GM13976 (cell line): ENCODE measurements at regions not wholly inside any gene's neighbourhood (a gene's known extent, or its start where the extent isn't known, plus 50 kb on each side); places are given as distances from the start of the nearest gene placed in this dataset.

Experiments
- DNase-seq: peaks from one replicate; pipeline ENCODE4 v3.0.0; 2012; ENCODE audit warnings: low spot score
- CTCF ChIP-seq: IDR thresholded peaks from 2 replicates; pipeline ENCODE4 v1.5.1; 2012; ENCODE audit warnings: borderline replicate concordance, mild to moderate bottlenecking; ENCODE audit not compliant: insufficient read depth; ENCODE audit errors: extremely low read depth, missing control alignments, control extremely low read depth
- in situ Hi-C: fragments of 300-500 bp; cut with MboI; formaldehyde crosslinking; loops from one replicate; pipeline ENCODE4 v1.12.0; 2022; ENCODE audit warnings: low sequenced_read_pairs, mixed read lengths, inconsistent platforms; ENCODE audit not compliant: unreplicated experiment

DNA sequence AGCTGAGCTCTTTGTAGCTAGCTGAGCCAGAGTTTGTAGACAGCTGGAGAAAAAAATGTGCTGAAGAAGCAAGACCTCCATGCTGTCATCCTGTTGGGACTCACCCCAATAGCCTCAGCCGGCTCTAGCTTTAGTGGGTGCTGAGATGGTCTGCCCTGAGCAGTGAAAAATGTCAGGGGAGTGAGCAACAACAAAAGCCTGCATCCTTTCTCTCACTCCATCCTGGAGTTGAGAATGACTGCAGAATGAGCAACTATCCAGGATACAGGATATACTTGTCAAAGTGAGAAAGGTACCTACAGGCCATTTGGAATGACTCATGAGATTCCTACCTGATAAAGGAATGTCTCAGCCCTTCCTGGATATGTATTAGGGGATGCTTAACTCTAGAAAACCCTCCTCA is 146.1 kb upstream of the DLX2 start:
- in situ Hi-C loops, result no loop called here
- DNase-seq, result no peak
- TF ChIP-seq CTCF, result no peak

- no peak for TF ChIP-seq CTCF
- in situ Hi-C loops, result no loop called here
- no peak for DNase-seq
Observed at GRCh38 chr2:172249334-172249733, 146.6 kb upstream of the DLX2 start.

DNA sequence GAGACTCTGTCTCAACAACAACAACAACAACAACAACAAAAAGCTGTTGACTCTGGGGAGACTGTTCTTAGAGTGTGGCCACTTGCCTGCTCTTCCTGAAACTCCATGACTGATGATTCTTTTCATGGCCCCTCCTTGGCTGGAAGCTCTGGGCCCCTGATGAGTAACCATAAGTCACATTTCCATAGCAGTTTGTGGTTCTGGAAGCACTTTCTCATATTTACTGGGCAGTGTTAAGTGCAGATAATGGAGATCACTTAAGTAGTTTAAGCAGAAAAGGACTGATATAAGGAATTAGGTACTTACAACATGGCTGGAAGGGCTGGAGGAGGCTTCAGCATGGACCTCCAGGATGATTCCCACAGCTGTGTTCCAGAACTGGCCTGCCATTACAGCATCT is 147.3 kb upstream of the DLX2 start:
- in situ Hi-C loops, result no loop called here
- DNase-seq, result no peak
- TF ChIP-seq CTCF, result no peak

DNA sequence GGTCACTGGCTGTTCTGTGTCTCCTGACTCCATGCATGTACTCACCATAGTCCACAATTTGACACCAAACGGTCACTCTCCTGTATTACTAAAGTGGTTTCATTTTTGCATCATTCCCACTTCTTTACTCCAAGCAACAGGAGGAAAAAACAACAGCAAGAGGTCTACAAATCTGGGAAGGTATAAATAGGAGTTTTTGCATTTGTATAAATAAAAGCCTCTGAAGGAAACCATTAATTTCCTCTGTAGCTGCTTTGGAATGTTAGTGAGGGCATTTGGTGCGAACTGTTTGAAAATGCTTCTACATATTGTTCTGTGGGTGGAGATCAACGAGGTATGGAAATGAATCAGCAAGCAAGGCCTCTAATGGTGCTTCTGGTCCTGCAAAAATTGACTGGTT is 148.5 kb upstream of the DLX2 start:
- in situ Hi-C loops, result no loop called here
- no peak for DNase-seq
- no peak for TF ChIP-seq CTCF

DNA sequence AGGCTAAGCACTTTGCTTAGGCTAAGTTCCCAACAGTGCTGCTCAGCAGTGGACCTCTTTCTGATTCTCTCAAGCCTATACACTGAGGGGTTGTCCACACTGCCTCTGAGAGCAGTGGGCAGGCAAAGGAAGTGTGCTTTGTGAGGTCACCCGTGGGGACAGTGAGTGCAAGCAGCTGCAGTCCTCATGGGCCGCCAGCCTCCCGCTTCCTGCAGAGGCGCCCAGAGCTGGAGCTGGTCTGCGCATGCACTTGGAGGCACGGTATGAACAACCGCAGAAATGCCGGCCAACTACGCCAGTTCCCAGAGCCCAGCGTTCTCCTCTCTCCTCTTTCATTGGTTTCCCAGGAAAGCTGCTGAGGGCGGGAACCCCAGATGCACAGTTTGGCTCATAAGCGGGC is 149.5 kb upstream of the DLX2 start:
- in situ Hi-C loops, result no loop called here
- DNase-seq, result no peak
- no peak for TF ChIP-seq CTCF

GRCh38 chr2:172253190-172254052 is 150.7 kb upstream of the DLX2 start:
- TF ChIP-seq CTCF, result no peak
- in situ Hi-C loops, result no loop called here
- no peak for DNase-seq
